Glomerular visceral epithelial cell (primary cell): ENCODE measurements at regions not wholly inside any gene's neighbourhood (a gene's known extent, or its start where the extent isn't known, plus 50 kb on each side); places are given as distances from the start of the nearest gene placed in this dataset.

Source experiments
- DNase-seq: peaks from one replicate; pipeline ENCODE4 v3.0.0-alpha.2; 2016; ENCODE audit errors: extremely low spot score

DNA sequence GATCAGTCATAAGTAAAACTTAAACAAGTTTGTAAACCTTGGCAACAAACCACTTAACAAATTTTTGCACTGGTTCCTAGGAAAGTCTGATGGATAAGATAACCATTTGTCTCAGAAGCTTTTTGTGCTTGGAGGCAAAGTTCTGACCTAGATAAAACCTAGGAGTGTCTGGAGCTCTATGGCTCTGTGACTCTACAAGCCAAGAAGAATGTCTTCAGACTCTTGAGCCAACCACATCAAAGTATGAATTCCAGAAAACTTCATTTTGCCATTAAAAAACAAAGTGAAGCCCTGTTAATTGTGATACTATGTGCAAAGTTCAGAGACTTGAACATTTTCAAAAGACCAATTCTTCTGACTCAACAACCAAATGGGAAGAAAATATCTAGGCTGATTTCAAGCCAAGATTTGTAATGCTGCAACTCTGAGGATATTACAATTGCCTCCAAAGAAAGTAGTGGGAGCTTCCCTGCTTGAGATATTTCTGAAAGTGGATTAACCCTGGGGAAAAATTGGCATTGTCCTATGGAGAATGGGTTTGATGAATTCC, 158.1 kb upstream of the FOXQ1 start:
- no peak for DNase-seq

DNA sequence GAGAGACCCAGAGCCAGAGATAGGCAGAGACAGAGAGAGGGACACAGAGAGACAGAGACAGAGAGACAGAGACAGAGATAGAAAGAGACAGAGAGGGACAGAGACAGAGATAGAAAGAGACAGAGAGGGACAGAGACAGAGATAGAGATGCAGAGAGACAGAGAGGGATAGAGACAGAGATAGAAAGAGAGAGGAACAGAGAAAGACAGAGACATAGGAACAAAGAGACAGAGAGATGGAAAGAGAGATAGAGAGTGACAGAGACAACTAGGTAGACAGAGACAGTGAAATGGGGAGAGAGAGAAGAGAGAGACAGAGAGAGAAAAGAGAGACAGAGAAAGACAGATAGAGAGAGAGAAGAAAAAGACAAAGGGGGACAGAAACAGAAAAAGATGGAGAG, 165.4 kb upstream of the FOXQ1 start:
- no peak for DNase-seq

- DNase-seq, result no peak
Observed at GRCh38 chr6:1145768-1146218, 166.1 kb upstream of the FOXQ1 start.

GRCh38 chr6:1144842-1145767, 166.8 kb upstream of the FOXQ1 start:
- DNase-seq, result no peak

DNA sequence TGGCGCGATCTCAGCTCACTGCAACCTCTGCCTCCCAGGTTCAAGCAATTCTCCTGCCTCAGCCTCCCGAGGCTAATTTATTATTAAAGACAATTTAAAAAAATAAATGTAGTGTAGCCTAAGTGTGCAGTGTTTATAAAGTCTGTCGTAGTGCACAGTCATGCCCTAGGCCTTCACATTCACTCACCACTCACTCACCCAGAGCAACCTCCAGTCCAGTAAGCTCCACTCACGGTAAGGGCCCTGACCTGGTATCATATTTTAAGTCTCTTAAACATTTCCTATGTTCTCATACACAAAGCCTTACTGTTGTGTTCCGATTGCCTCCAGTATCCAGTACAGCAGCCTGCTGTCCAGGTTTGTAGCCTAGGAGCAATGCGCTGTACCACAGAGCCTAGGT, 168.2 kb upstream of the FOXQ1 start:
- DNase-seq, result no peak

- no peak for DNase-seq
Observed at GRCh38 chr6:1139155-1139890, 172.6 kb upstream of the FOXQ1 start.

GRCh38 chr6:1137849-1138248, 174.0 kb upstream of the FOXQ1 start:
- DNase-seq, result no peak

GRCh38 chr6:1136827-1137226, 175.1 kb upstream of the FOXQ1 start:
- DNase-seq, result no peak

DNA sequence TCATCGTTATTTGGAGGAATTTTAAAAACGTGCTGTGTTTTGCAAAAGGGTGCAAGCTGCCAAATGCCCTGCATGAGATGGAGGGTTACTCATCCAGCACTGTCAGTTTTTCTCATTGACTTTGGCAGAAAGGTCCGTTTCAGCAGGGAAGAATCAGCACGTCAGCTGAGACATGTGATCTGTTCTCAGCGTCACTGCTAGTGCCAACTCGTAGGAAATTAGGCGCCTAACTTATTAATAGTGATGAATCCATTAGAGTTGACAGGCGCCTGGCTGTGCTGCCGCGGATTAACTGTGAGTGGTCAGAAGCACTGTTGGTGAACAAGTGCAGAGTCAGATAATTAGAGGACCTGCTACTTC, 175.5 kb upstream of the FOXQ1 start:
- DNase-seq, result peak; percentile 23

GRCh38 chr6:1135726-1136414, 176.0 kb upstream of the FOXQ1 start:
- DNase-seq, result no peak

DNA sequence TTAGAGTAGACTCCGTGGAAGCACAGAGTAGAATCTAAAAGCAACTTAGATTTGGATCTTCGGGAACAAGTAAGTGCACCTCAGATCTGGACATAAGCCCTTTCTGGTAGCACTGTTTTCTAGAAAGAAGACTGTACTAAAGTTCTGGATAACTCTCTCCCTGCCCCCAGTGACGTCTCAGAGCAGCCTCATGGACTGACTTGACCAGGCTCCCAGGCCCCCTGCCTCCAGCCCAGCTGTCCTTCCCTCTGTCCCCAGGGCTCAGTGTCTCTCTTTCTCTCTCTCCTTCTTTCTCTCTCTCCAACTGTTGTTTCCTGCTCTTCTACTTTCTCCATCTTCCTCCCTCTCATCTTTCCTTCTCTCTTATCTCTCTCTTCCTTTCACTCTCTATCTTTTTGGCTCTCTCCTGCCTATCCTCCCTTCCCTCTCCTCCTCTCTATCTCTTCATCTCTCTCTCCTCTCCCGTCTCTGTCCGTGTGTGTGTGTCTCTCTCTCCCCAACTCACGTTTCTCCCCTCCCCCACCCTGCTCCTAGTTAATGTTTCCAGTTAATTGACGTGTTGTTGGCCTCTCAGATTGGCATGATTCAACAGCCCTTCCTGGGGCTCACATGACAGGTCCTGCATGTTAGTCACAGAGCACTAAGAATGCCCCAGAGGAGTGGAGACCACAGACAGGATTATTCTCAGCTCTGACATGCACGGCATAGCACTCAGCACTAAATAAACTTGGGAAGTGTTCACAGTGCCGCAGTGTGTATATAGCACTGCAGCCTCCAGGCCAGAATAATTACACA, 180.4 kb upstream of the FOXQ1 start:
- peak; percentile 82 for DNase-seq

DNA sequence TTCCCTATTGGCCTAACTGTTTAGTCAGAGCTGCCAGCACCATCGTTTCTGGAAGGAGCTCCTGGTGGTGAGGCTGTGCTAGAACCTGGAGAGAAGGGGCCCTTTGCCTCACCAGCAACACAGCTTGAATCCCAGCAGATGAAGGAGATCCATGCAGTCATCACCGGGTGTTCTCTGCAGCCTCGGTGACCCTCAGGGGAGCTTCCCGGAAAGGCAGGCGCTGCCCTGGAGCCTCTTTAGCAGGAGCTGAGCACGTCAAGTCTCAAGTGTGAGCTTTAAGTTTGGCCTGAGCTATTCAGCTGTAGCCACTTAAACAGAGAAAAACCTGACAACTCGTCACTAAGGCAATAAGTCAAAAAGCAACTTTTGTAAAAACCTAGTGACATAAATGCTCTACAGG, 181.2 kb upstream of the FOXQ1 start:
- DNase-seq, result no peak

GRCh38 chr6:1129131-1129530, 182.8 kb upstream of the FOXQ1 start:
- no peak for DNase-seq

GRCh38 chr6:1127597-1128288, 184.2 kb upstream of the FOXQ1 start:
- no peak for DNase-seq

DNA sequence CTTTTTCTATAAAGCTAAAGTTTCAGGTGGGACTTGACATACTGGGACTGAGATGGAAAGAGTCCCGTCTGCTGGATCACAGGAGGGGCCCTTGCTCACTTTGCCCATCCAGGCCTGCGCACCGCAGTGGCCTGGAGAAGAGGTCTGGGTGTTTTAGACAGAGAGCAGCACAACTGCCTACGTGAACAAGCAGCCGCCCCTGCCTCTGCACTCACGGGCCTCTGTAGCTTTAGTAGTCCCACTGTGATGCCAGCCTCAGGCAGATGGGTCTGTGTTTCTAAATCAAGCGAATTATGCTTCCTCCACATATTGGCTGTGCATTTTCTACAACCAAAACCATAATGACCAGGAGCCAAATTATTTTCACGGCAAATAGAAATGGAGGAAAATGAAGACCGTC, 184.8 kb upstream of the FOXQ1 start:
- DNase-seq, result no peak

GRCh38 chr6:1126036-1126435, 185.9 kb upstream of the FOXQ1 start:
- DNase-seq, result no peak

- no peak for DNase-seq
Observed at GRCh38 chr6:1125297-1125696, 186.6 kb upstream of the FOXQ1 start.

DNA sequence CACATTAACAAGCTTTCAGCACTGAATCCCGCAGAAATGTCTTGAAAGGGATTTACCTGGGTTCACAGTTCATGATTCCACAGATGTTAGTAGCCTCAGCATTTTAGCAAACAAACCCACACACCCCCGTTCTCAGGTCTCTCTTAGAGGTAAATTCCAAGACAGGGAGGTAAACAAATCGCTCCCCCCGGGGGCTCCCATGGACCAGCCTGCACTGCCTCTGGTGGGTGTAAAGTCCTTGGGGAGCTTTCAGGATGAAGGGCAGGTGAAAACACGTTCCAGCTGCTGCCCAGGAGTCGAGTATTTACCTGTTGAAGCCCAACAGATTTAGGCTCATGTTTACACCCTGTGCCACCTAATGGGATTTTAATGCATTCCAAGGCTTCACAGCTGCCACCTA, 187.0 kb upstream of the FOXQ1 start:
- no peak for DNase-seq

DNA sequence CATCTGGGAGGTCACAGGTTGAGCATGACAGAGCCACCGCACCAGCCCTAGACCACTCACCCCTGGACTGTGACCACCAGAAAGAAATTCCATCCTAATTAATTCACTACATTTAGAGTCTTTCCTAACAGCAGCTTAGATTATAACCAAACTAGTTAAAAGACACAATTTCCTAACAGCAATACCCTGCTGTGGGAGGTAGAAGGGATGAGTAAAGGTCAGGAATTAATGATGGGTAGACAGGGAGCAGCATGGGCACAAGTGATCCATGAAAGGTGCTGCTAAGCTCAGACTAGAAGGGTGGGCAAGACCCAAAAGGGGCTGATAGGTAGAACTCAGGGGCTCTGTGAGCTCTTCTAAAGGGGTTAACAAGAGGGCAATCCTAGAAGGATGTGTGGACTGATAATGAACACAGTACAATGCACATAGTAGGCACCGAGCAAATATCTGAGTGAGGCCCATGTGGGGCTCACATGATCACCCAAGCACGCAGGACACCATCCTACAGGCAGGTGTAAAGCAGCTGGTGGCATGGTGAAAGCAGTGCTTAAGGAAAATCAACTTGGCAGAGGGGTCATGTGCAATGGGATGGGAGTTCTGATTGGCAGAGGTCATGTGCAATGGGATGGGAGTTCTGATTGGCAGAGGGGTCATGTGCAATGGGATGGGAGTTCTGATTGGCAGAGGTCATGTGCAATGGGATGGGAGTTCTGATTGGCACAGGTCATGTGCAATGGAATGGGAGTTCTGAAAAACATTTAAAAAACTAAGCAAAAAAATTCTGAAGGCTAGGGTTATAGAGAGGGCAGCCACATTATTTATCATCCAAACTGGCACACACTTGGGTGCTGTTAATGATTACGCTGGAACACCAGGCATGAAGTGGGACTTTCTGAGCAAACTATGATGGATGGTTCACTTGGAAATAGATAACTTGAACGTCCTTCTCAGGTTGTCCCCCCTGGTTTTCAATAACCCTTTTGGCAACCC, 188.2 kb upstream of the FOXQ1 start:
- peak; percentile 31 for DNase-seq

- DNase-seq, result no peak
Observed at GRCh38 chr6:1122083-1122482, 189.8 kb upstream of the FOXQ1 start.
